ENCODE measurements at regions not wholly inside any gene's neighbourhood (a gene's known extent, or its start where the extent isn't known, plus 50 kb on each side); places are given as distances from the start of the nearest gene placed in this dataset.

DNA sequence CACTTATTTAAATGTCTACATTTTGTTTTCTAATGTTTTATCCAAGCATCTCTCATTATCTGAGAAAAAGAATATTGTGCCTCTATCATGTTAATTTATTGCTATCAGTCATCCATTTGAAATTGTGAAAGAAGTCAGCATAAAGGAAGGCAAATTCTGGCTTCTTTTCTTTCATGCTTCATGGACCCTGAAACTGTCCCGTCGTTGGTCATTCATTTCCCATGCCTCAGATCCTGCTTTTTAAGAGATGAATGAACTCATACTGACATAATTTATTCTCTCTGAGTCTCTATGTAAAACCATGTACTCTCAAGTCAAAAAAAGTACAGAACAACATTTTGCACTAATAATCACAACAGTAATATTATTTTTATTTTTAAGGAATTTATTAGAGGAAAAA, 2512.0 kb downstream of the PCDH9 start:
- H3K9me3 ChIP-seq (ENCODE audit: low read depth): no peaks in the 10 kb centered on the region
- no peak overlapping the region for H2AFZ ChIP-seq
- no peaks in the 10 kb centered on the region for H3K36me3 ChIP-seq (replicated peaks; ENCODE audit: insufficient read depth, low read depth)
- no peaks in the 10 kb centered on the region for H4K20me1 ChIP-seq (ENCODE audit: insufficient read depth, poor library complexity, severe bottlenecking)
- TF ChIP-seq EZH2 (IDR thresholded peaks at IDR 0.05; ENCODE audit: borderline replicate concordance) (no peak), EZH2phosphoT487 (IDR thresholded peaks at IDR 0.05; ENCODE audit: low read depth, severe bottlenecking, unreplicated experiment) (no peak)
- TF ChIP-seq, protein P1, sequence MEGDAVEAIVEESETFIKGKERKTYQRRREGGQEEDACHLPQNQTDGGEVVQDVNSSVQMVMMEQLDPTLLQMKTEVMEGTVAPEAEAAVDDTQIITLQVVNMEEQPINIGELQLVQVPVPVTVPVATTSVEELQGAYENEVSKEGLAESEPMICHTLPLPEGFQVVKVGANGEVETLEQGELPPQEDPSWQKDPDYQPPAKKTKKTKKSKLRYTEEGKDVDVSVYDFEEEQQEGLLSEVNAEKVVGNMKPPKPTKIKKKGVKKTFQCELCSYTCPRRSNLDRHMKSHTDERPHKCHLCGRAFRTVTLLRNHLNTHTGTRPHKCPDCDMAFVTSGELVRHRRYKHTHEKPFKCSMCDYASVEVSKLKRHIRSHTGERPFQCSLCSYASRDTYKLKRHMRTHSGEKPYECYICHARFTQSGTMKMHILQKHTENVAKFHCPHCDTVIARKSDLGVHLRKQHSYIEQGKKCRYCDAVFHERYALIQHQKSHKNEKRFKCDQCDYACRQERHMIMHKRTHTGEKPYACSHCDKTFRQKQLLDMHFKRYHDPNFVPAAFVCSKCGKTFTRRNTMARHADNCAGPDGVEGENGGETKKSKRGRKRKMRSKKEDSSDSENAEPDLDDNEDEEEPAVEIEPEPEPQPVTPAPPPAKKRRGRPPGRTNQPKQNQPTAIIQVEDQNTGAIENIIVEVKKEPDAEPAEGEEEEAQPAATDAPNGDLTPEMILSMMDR (IDR thresholded peaks at IDR 0.05; ENCODE audit: poor library complexity): no peak
- no peaks in the 10 kb centered on the region for H3K27me3 ChIP-seq
- H3K4me3 ChIP-seq: no peak overlapping the region
- no peak overlapping the region for H3K4me2 ChIP-seq
- no peaks in the 10 kb centered on the region for H3K4me1 ChIP-seq (ENCODE audit: insufficient read depth)
- 84% methylated on average over 2 of the region's 2 CpGs for WGBS (ENCODE audit: low lambda C conversion rate, missing lambda C conversion rate)
- no peak for DNase-seq (ENCODE audit: low spot score)
- no peaks in the 10 kb centered on the region for H3K79me2 ChIP-seq
- H3K27ac ChIP-seq: no peak overlapping the region
- no peaks in the 10 kb centered on the region for H3K9me2 ChIP-seq (replicated peaks; ENCODE audit: insufficient read depth)

DNA sequence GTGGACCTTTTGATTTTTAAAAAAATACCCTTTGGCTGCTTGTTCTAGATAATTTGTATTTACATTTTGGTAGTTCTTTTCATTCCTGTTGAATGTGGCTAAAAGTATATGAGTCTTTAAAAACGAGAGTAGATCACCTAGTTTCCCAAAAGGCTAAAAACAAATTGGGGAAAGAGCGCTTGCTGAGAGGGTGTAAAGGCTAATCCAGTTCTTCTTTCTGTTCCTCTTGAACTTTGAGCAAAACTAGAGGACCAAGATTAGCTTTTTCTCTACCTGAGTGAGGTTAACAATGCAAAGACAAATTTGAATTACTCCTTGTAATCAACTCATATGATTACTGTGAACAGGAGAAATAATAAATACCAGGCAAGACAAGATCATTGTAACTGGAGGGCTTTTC, 2513.2 kb downstream of the PCDH9 start:
- Histone ChIP-seq H3K27ac (no peak overlapping the region), H3K9me2 (replicated peaks; ENCODE audit: insufficient read depth) (no peaks in the 10 kb centered on the region), H4K20me1 (ENCODE audit: insufficient read depth, poor library complexity, severe bottlenecking) (no peaks in the 10 kb centered on the region), H3K27me3 (no peaks in the 10 kb centered on the region), H2AFZ (no peak overlapping the region), H3K4me3 (no peak overlapping the region), H3K4me1 (ENCODE audit: insufficient read depth) (no peaks in the 10 kb centered on the region), H3K4me2 (no peak overlapping the region), H3K79me2 (no peaks in the 10 kb centered on the region), H3K9me3 (ENCODE audit: low read depth) (no peaks in the 10 kb centered on the region), H3K36me3 (replicated peaks; ENCODE audit: insufficient read depth, low read depth) (no peaks in the 10 kb centered on the region)
- 52% methylated on average over 2 of the region's 2 CpGs for WGBS (ENCODE audit: low lambda C conversion rate, missing lambda C conversion rate)
- no peak for DNase-seq (ENCODE audit: low spot score)
- TF ChIP-seq EZH2 (IDR thresholded peaks at IDR 0.05; ENCODE audit: borderline replicate concordance) (no peak), EZH2phosphoT487 (IDR thresholded peaks at IDR 0.05; ENCODE audit: low read depth, severe bottlenecking, unreplicated experiment) (no peak)
- TF ChIP-seq, protein P1 (IDR thresholded peaks at IDR 0.05; ENCODE audit: poor library complexity): no peak

DNA sequence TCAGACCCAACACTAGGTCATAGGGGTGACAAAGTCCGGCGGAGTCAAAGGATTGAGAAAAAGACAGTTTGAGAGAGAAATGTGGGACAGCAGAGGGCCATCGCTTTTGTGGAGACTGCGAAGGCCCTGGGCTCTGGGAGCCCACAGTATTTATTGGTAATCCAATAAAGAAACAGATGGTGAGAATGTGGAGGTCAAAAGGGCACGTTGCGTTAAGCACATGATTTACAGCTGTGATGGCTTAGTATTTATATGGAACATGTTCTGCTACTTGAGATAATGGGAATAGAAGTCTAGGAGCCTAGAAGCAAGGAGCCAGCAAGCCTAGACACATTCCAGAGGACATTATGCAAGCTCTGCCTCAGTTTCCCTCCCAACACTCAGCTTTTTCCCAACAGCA, 2521.1 kb downstream of the PCDH9 start:
- Histone ChIP-seq H3K9me3 (ENCODE audit: low read depth) (no peaks in the 10 kb centered on the region), H3K4me3 (no peak overlapping the region), H3K27me3 (no peaks in the 10 kb centered on the region), H3K79me2 (no peaks in the 10 kb centered on the region), H3K36me3 (replicated peaks; ENCODE audit: insufficient read depth, low read depth) (no peaks in the 10 kb centered on the region), H2AFZ (peak overlapping the region; percentile 10), H3K4me2 (no peak overlapping the region), H4K20me1 (ENCODE audit: insufficient read depth, poor library complexity, severe bottlenecking) (no peaks in the 10 kb centered on the region), H3K9me2 (replicated peaks; ENCODE audit: insufficient read depth) (no peaks in the 10 kb centered on the region), H3K27ac (no peak overlapping the region), H3K4me1 (ENCODE audit: insufficient read depth) (peaks cover 8% of the 10 kb centered on the region)
- TF ChIP-seq EZH2phosphoT487 (IDR thresholded peaks at IDR 0.05; ENCODE audit: low read depth, severe bottlenecking, unreplicated experiment) (no peak), EZH2 (IDR thresholded peaks at IDR 0.05; ENCODE audit: borderline replicate concordance) (no peak)
- TF ChIP-seq, protein P1 (IDR thresholded peaks at IDR 0.05; ENCODE audit: poor library complexity): no peak
- peak; percentile 5 for DNase-seq (ENCODE audit: low spot score)
- whole genome bisulfite sequencing (ENCODE audit: low lambda C conversion rate, missing lambda C conversion rate): 49% methylated on average over 6 of the region's 6 CpGs

DNA sequence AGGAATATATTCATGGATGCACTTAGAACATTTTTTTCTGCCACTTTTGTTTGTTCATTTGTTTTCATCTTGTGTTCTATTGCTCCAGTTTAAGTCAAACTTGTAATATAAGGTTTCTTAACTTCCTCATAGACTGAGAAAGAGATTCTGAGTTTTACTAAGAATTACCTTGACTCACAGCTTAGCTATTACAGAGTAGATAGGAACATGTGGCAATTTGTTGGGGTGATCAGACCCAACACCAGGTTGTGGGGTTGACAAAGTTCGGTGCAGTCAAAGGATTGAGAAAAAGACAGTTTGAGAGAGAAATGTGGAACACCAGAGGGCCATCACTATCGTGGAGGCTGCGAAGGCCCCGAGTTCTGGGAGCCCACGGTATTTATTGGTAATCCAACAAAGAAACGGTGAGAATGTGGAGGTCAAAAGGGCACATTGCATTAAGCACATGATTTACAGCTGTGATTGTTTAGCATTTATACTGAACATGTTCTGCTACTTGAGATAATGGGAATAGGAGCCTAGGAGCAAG, 2526.0 kb downstream of the PCDH9 start:
- DNase-seq (ENCODE audit: low spot score): peak; percentile 13
- no peaks in the 10 kb centered on the region for H4K20me1 ChIP-seq (ENCODE audit: insufficient read depth, poor library complexity, severe bottlenecking)
- 41% methylated on average over 6 of the region's 6 CpGs for WGBS (ENCODE audit: low lambda C conversion rate, missing lambda C conversion rate)
- no peaks in the 10 kb centered on the region for H3K79me2 ChIP-seq
- H3K27me3 ChIP-seq: no peaks in the 10 kb centered on the region
- H3K4me3 ChIP-seq: no peak overlapping the region
- peak overlapping the region; percentile 43 for H3K27ac ChIP-seq
- no peaks in the 10 kb centered on the region for H3K9me3 ChIP-seq (ENCODE audit: low read depth)
- no peak overlapping the region for H2AFZ ChIP-seq
- no peaks in the 10 kb centered on the region for H3K36me3 ChIP-seq (replicated peaks; ENCODE audit: insufficient read depth, low read depth)
- no peaks in the 10 kb centered on the region for H3K9me2 ChIP-seq (replicated peaks; ENCODE audit: insufficient read depth)
- no peak overlapping the region for H3K4me2 ChIP-seq
- peaks cover 8% of the 10 kb centered on the region for H3K4me1 ChIP-seq (ENCODE audit: insufficient read depth)
- TF ChIP-seq EZH2phosphoT487 (IDR thresholded peaks at IDR 0.05; ENCODE audit: low read depth, severe bottlenecking, unreplicated experiment): no peak
- no peak for TF ChIP-seq EZH2 (IDR thresholded peaks at IDR 0.05; ENCODE audit: borderline replicate concordance)
- TF ChIP-seq, protein P1 (IDR thresholded peaks at IDR 0.05; ENCODE audit: poor library complexity): no peak

Data from hepatocyte (in vitro differentiated cells).